Endothelial cell of umbilical vein (primary cell): ENCODE measurements at regions not wholly inside any gene's neighbourhood (a gene's known extent, or its start where the extent isn't known, plus 50 kb on each side); places are given as distances from the start of the nearest gene placed in this dataset.

Experiments
- BruUV-seq: library from RNA; stranded (reverse); fragments of 400-500 nt; replicated peaks from 2 replicates; lab custom pipeline; 2021; lab: Mats Ljungman, UMichigan
- CTCF ChIA-PET: fragments of 300-600, 350-600 bp; sonication (Branson Sonifier 250); formaldehyde crosslinking; loops from one replicate; lab custom pipeline; 2021; ENCODE audit warnings: antibody characterized with exemption, inconsistent platforms; lab: Charles Lee
- POLR2A ChIA-PET: fragments of 300-600, 350-600 bp; sonication (Branson Sonifier 250); formaldehyde crosslinking; loops from one replicate; lab custom pipeline; 2021; ENCODE audit warnings: antibody characterized with exemption, inconsistent platforms; lab: Charles Lee
- DNase-seq: peaks from one replicate; pipeline ENCODE4 v3.0.0-alpha.2; 2011; ENCODE audit warnings: low read depth, low spot score
- FAIRE-seq: peaks from 2 replicates; lab custom pipeline; 2011; peaks lifted over from hg19 to GRCh38; lab: Jason Lieb, UNC
- H2AFZ ChIP-seq: 2 replicates; pipeline ENCODE4 v1.6.0; 2012; ENCODE audit warnings: low read depth, low read length, control low read depth, inconsistent platforms
- H3K27ac ChIP-seq: 2 replicates; pipeline ENCODE4 v1.5.1; 2011; ENCODE audit warnings: low read depth, mild to moderate bottlenecking, control low read depth, low read length, moderate library complexity; ENCODE audit not compliant: insufficient read depth
- H3K27me3 ChIP-seq, 2 experiments: 2 replicates each; pipeline versions ENCODE4 v1.6.0 to v1.6.1; 2011; ENCODE audit warnings: low read length in 2 of 2, mixed read lengths in 1 of 2; ENCODE audit not compliant: control insufficient read depth in 2 of 2, insufficient read depth in 2 of 2
- H3K36me3 ChIP-seq, 2 experiments: 2 replicates in 1 of 2; 3 replicates in 1 of 2; pipeline ENCODE4 v1.5.1; 2011; ENCODE audit warnings: low read length in 2 of 2, mild to moderate bottlenecking in 1 of 2, moderate library complexity in 1 of 2; ENCODE audit not compliant: control insufficient read depth in 2 of 2, insufficient read depth in 2 of 2; ENCODE audit errors: extremely low read depth in 1 of 2
- H3K4me1 ChIP-seq: 3 replicates; pipeline ENCODE4 v1.5.1; 2011; ENCODE audit warnings: mild to moderate bottlenecking, low read length; ENCODE audit not compliant: control insufficient read depth, insufficient read depth; ENCODE audit errors: extremely low read depth
- H3K4me2 ChIP-seq: 2 replicates; pipeline ENCODE4 v1.6.1; 2011; ENCODE audit warnings: low read length, control low read depth, mixed read lengths; ENCODE audit not compliant: insufficient read depth
- H3K4me3 ChIP-seq, 3 experiments: fragments of 200-600 bp in 1 of 3; sonication (generic), shearing (Covaris generic) in 1 of 3; replicated peaks in 1 of 3; 2 replicates each; pipeline ENCODE4 v1.5.1; 2011 to 2016; ENCODE audit warnings: control low read depth in 3 of 3, low read length in 3 of 3, mild to moderate bottlenecking in 2 of 3, inconsistent platforms in 1 of 3, low read depth in 1 of 3, moderate library complexity in 1 of 3; ENCODE audit not compliant: insufficient read depth in 1 of 3
- H3K79me2 ChIP-seq: 2 replicates; pipeline ENCODE4 v1.6.0; 2012; ENCODE audit warnings: low read length, inconsistent platforms; ENCODE audit not compliant: control insufficient read depth, insufficient read depth
- H3K9ac ChIP-seq: replicated peaks from 2 replicates; pipeline ENCODE3; 2011; ENCODE audit warnings: low read length, control low read depth; ENCODE audit not compliant: insufficient read depth; ENCODE audit errors: extremely low read depth
- H3K9me1 ChIP-seq: replicated peaks from 3 replicates; pipeline ENCODE4 v1.6.0; 2011; ENCODE audit warnings: mild to moderate bottlenecking, low read length; ENCODE audit not compliant: control insufficient read depth, insufficient read depth; ENCODE audit errors: extremely low read depth
- H3K9me3 ChIP-seq: replicated peaks from 2 replicates; pipeline ENCODE4 v1.5.1; 2012; ENCODE audit warnings: low read length, inconsistent platforms; ENCODE audit not compliant: control insufficient read depth, insufficient read depth
- H4K20me1 ChIP-seq: replicated peaks from 2 replicates; pipeline ENCODE3; 2011; ENCODE audit warnings: mild to moderate bottlenecking, low read length; ENCODE audit not compliant: control insufficient read depth, insufficient read depth; ENCODE audit errors: extremely low read depth
- EZH2 ChIP-seq: IDR thresholded peaks from 2 replicates; pipeline ENCODE4 v1.6.1; 2012; ENCODE audit warnings: borderline replicate concordance, low read depth, mild to moderate bottlenecking, moderate library complexity, low read length, inconsistent platforms; ENCODE audit not compliant: severe bottlenecking
- FOS ChIP-seq: IDR thresholded peaks from 2 replicates; pipeline ENCODE4 v1.6.1; 2011; ENCODE audit warnings: mild to moderate bottlenecking, low read length, moderate library complexity, borderline replicate concordance; ENCODE audit not compliant: insufficient read depth
- GATA2 ChIP-seq: IDR thresholded peaks from 2 replicates; pipeline ENCODE4 v1.7.0; 2011; ENCODE audit warnings: low read depth, mild to moderate bottlenecking, moderate library complexity, mixed read lengths, low read length; ENCODE audit not compliant: insufficient read length, insufficient read depth
- JUN ChIP-seq: IDR thresholded peaks from 2 replicates; pipeline ENCODE4 v1.6.1; 2011; ENCODE audit warnings: borderline replicate concordance, low read depth; ENCODE audit not compliant: insufficient read length, insufficient read depth
- MYC ChIP-seq: IDR thresholded peaks from one replicate; pipeline ENCODE4 v1.6.1; 2011; ENCODE audit warnings: mild to moderate bottlenecking, low read depth, low read length
- POLR2A ChIP-seq: IDR thresholded peaks from 2 replicates; pipeline ENCODE4 v1.6.1; 2012; ENCODE audit warnings: low read depth, mild to moderate bottlenecking, control low read depth, low read length
- POLR2AphosphoS5 ChIP-seq: IDR thresholded peaks from 2 replicates; pipeline ENCODE4 v1.6.1; 2012; ENCODE audit warnings: low read depth, mild to moderate bottlenecking, control low read depth, low read length, moderate library complexity; ENCODE audit not compliant: insufficient read depth
- dilution Hi-C: fragments of 300-500 bp; cut with MboI; formaldehyde crosslinking; loops from one replicate; pipeline ENCODE4 v1.15.0; 2019; ENCODE audit warnings: low sequenced_read_pairs; ENCODE audit not compliant: extremely low pct_ligation_motif_present
- intact Hi-C: fragments of 100-400 bp; cut with micrococcal nuclease; formaldehyde crosslinking; loops from one replicate; pipeline ENCODE4 v1.10.0; 2022
- TF ChIP-seq, protein P1 (sequence below), 2 donors: IDR thresholded peaks; 1 replicate in 1 of 2; 2 replicates in 1 of 2; pipeline ENCODE4 v1.5.1; 2011; ENCODE audit warnings: low read length in 2 of 2, mild to moderate bottlenecking in 2 of 2, moderate library complexity in 2 of 2, control low read depth in 1 of 2, inconsistent platforms in 1 of 2, low read depth in 1 of 2; ENCODE audit not compliant: insufficient read depth in 1 of 2; ENCODE audit errors: extremely low read depth in 1 of 2
- TF ChIP-seq, protein P2 (sequence below): IDR thresholded peaks from 2 replicates; pipeline ENCODE4 v1.6.1; 2011; ENCODE audit not compliant: insufficient read depth, insufficient read length

DNA sequence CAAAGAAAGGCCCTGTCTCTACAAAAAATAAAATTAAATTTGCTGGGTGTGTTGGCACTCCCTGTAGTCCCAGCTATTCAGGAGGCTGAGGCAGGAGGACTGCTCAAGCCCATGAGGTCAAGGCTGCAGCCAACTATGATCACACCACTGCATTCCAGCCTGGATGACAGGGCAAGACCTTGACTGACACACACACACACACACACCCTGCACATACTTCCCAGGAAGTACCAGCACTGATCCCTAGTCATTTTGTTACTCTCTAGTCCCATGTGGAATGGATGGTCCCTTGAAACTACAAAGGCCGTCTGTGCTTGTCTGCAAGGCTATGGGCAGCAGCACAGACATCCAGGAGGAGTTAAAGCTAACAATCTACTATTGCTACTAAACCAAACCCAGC is 59.7 kb upstream of the CYP2D6 start:
- DNase-seq = no peak
- Histone ChIP-seq H3K27ac (no peak overlapping the region), H3K4me1 (peaks cover 3% of the 10 kb centered on the region), H2AFZ (no peak overlapping the region), H4K20me1 (peaks cover 6% of the 10 kb centered on the region), H3K9ac (no peak overlapping the region), H3K9me1 (no peaks in the 10 kb centered on the region), H3K36me3 (no peaks in the 10 kb centered on the region), H3K4me2 (no peak overlapping the region), H3K9me3 (no peaks in the 10 kb centered on the region), H3K27me3 (no peaks in the 10 kb centered on the region), H3K4me3 (no peak overlapping the region), H3K79me2 (peaks cover 17% of the 10 kb centered on the region)
- no TSS peak for BruUV-seq
- intact Hi-C loops = no loop called here
- no peak for TF ChIP-seq POLR2A
- no peak for TF ChIP-seq JUN
- FAIRE-seq = no peak
- CTCF ChIA-PET = no interaction called here
- dilution Hi-C loops = no loop called here
- POLR2A ChIA-PET = no interaction called here

DNA sequence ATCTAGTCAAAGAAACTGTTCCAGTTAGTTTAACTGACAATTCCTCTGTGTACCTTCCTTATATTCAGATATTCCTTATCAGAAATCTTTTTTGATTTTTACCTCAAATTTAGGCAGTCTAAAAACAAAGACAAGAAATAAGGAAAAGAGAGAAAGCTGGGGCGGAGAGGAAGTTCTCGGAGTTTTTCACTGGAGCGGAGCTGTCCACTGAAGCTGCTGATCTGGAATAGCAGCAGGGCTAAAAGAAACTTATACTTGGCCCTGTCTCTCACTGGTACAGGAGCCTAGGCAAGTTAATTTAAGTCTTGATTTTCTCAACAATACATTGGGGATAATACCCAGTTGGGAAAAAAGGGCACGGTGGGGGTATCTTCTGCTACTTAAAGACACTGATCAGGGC is 59.2 kb upstream of the CYP2D6 start:
- Histone ChIP-seq H3K4me1 (peaks cover 3% of the 10 kb centered on the region), H3K9me3 (no peaks in the 10 kb centered on the region), H3K27me3 (no peaks in the 10 kb centered on the region), H3K4me2 (no peak overlapping the region), H3K79me2 (peaks cover 18% of the 10 kb centered on the region), H3K4me3 (no peak overlapping the region), H3K36me3 (no peaks in the 10 kb centered on the region), H3K27ac (no peak overlapping the region), H3K9me1 (no peaks in the 10 kb centered on the region), H3K9ac (no peak overlapping the region), H4K20me1 (peaks cover 6% of the 10 kb centered on the region), H2AFZ (no peak overlapping the region)
- DNase-seq (no peak), FAIRE-seq (no peak)
- dilution Hi-C loops = no loop called here
- TF ChIP-seq, protein P1, sequence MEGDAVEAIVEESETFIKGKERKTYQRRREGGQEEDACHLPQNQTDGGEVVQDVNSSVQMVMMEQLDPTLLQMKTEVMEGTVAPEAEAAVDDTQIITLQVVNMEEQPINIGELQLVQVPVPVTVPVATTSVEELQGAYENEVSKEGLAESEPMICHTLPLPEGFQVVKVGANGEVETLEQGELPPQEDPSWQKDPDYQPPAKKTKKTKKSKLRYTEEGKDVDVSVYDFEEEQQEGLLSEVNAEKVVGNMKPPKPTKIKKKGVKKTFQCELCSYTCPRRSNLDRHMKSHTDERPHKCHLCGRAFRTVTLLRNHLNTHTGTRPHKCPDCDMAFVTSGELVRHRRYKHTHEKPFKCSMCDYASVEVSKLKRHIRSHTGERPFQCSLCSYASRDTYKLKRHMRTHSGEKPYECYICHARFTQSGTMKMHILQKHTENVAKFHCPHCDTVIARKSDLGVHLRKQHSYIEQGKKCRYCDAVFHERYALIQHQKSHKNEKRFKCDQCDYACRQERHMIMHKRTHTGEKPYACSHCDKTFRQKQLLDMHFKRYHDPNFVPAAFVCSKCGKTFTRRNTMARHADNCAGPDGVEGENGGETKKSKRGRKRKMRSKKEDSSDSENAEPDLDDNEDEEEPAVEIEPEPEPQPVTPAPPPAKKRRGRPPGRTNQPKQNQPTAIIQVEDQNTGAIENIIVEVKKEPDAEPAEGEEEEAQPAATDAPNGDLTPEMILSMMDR (IDR thresholded peaks at IDR 0.05; ENCODE audit: extremely low read depth in 1 of 2, insufficient read depth in 1 of 2, low read depth in 1 of 2, low read length in 2 of 2) = no peak
- TF ChIP-seq JUN = no peak
- no peak for TF ChIP-seq GATA2
- no peak for TF ChIP-seq MYC
- no peak for TF ChIP-seq FOS
- no peak for TF ChIP-seq POLR2A
- no peak for TF ChIP-seq EZH2
- no peak for TF ChIP-seq POLR2AphosphoS5
- TF ChIP-seq, protein P2, sequence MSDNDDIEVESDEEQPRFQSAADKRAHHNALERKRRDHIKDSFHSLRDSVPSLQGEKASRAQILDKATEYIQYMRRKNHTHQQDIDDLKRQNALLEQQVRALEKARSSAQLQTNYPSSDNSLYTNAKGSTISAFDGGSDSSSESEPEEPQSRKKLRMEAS = no peak
- BruUV-seq = no TSS peak
- POLR2A ChIA-PET = no interaction called here
- CTCF ChIA-PET = no interaction called here
- intact Hi-C loops = no loop called here
